Subcutaneous abdominal adipose tissue (tissue), 5 donors: ENCODE measurements at regions not wholly inside any gene's neighbourhood (a gene's known extent, or its start where the extent isn't known, plus 50 kb on each side); places are given as distances from the start of the nearest gene placed in this dataset.
A peak's percentile ranks its signal among the peaks of the same experiment; 100 is the strongest.

ENCODE experiments used
- H3K27ac ChIP-seq: one replicate; pipeline ENCODE4 v1.7.0; 2013; ENCODE audit warnings: low read depth, mild to moderate bottlenecking, inconsistent platforms, low read length, moderate library complexity
- H3K27me3 ChIP-seq, 5 donors: one replicate each; pipeline ENCODE4 v1.7.0; 2013; ENCODE audit warnings: low read length in 5 of 5, inconsistent platforms in 1 of 5; ENCODE audit not compliant: control insufficient read depth in 5 of 5, insufficient read depth in 4 of 5
- H3K36me3 ChIP-seq, 5 donors: one replicate each; pipeline ENCODE4 v1.7.0; 2013; ENCODE audit warnings: low read length in 5 of 5; ENCODE audit not compliant: control insufficient read depth in 5 of 5, insufficient read depth in 5 of 5
- H3K4me1 ChIP-seq, 5 donors: one replicate each; pipeline ENCODE4 v1.7.0; 2013; ENCODE audit warnings: low read length in 5 of 5, mild to moderate bottlenecking in 3 of 5, moderate library complexity in 1 of 5; ENCODE audit not compliant: control insufficient read depth in 5 of 5, insufficient read depth in 5 of 5
- H3K4me3 ChIP-seq, 5 donors: one replicate each; pipeline ENCODE4 v1.7.0; 2013; ENCODE audit warnings: low read length in 5 of 5, low read depth in 1 of 5
- H3K9ac ChIP-seq, 5 donors: one replicate each; pipeline ENCODE4 v1.7.0; 2013; ENCODE audit warnings: low read length in 5 of 5, mild to moderate bottlenecking in 4 of 5, moderate library complexity in 3 of 5
- H3K9me3 ChIP-seq, 5 donors: one replicate each; pipeline ENCODE4 v1.7.0; 2013; ENCODE audit warnings: low read length in 5 of 5; ENCODE audit not compliant: control insufficient read depth in 5 of 5
- donor health status: healthy.
- donor health status: healthy.
- donor health status: healthy.
- donor health status: healthy.
- donor health status: healthy.

DNA sequence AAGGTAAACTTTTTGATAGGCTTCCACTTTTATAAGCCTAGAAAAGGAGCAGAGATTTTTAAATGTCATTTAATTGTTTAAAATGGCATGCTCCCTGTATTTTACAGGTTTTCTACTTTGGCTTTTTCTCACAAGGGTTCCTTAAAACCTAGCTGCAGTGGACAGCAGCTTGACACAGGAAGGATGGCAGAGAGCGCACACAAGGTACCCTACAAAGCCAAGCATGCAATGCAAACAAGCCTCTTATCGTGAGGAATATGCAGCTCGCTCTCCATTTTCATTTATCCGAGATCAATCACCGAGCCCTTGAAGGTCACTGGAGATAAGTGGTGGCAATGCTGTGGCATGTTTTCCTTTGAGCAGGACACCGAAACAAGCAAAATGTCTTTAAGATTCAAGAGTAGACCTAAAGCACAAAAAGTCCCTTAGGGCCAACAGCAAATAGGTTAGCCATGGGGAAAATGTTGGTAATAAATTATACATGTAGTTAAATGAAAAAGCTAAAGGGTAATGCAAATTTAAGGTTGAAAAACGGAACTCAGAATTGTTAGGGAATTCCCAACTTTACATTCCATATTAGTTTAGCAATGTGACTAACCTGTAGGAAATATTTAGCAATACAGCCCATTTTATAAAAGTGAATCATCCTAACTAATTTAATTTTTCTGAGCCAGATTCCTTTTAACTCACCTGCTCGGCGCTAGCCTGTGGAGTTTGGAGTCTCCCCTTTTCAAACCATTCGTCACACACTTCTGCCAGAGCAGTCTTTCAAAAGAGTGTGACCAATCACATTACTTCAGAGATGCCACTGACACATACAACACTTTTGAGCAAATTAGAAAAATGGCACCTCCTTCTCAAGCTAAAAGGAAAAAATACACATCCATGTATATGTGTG is 337.9 kb upstream of the PKDCC start:
- no peaks in the 10 kb centered on the region for H3K36me3 ChIP-seq
- no peaks in the 10 kb centered on the region for H3K9me3 ChIP-seq
- H3K27ac ChIP-seq = no peak overlapping the region
- H3K4me3 ChIP-seq = no peak overlapping the region
- H3K4me1 ChIP-seq = peaks cover 0 to 7% (median 0%) of the 10 kb centered on the region in 5 donors
- no peak overlapping the region for H3K9ac ChIP-seq
- H3K27me3 ChIP-seq = no peaks in the 10 kb centered on the region

DNA sequence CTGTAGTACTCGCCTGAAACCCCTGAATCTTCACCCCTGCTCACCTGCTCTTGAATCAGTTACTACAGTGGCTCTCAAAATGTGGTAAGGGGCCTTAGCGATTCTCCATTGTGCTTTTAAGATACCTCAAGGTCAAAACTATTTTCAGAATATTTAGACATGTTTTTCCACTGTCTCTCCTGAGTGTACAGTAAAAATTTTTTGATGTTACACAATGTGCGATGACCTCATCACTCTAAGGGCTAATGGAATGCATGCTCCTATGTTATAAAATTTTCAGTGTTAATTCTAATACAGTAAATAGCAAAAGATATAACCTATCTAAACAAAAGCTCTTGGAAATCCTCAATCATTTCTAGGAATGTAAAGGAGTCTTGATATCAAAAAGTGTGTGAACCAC is 336.9 kb upstream of the PKDCC start:
- H3K36me3 ChIP-seq = no peaks in the 10 kb centered on the region
- no peaks in the 10 kb centered on the region for H3K9me3 ChIP-seq
- H3K9ac ChIP-seq = no peak overlapping the region
- H3K4me3 ChIP-seq = no peak overlapping the region
- H3K27me3 ChIP-seq = no peaks in the 10 kb centered on the region
- H3K27ac ChIP-seq = no peak overlapping the region
- peaks cover 0 to 7% (median 3%) of the 10 kb centered on the region in 5 donors for H3K4me1 ChIP-seq

DNA sequence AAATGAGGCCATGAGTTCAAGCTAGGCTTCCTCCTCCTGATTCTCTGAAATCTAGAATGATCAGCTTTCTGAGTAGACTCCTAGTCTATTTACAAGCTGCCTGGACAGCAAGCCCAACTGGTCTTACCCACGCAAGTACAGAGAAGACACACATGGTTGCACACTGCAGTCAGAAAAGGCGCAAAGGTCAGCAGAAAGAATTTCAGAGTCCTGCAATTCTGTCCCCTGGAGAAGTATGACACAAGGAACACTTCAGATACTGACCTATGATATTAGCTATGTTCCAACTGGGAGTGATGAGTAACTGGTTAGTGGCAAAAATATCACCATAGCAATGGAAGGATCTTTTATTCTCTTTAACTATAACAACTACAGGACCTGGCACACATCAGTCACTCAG is 336.1 kb upstream of the PKDCC start:
- Histone ChIP-seq H3K9me3 (no peaks in the 10 kb centered on the region), H3K4me3 (no peak overlapping the region), H3K27me3 (no peaks in the 10 kb centered on the region), H3K4me1 (peaks cover 0 to 7% (median 4%) of the 10 kb centered on the region in 5 donors), H3K36me3 (no peaks in the 10 kb centered on the region), H3K9ac (no peak overlapping the region), H3K27ac (no peak overlapping the region)

DNA sequence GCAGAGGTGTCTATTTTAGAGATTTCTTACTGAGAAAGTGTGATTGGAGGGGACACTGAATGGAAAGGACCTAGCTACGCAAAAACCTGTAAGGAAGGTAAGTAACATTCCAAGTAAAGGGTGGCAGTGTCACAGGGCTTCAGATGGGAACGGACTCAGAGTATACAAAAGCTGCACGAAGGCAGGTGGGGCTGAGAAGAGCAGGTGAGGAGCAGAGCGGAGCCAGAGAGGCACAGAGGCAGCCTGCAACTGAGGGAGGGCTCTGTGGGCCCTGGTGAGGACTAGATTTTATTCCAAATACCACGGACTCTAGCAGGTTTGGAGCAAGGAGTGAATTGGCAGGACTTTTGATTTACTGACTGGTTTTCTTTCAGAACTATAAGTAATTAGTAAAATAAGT is 331.3 kb upstream of the PKDCC start:
- no peak overlapping the region for H3K9ac ChIP-seq

DNA sequence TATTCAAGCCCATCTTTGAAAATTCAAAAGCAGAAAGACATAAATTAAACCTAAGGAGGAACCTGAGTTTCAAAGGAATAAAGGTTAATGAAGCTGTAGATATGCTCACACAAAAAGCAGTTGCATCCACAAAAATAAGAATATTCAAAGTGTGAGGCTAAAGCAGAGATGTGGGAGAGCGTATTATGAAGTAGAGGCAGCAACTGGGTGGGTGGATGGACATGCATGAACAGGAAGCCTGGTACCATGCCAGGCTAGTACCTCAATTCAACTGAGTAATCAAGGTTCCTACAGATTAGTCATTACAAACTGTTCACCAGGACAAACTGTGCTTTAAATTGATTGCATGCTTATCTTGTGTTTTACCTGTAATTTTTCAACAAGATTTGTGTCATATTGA is 330.0 kb upstream of the PKDCC start:
- H3K4me3 ChIP-seq = no peak overlapping the region
- no peak overlapping the region for H3K9ac ChIP-seq
- H3K36me3 ChIP-seq = no peaks in the 10 kb centered on the region
- H3K9me3 ChIP-seq = no peaks in the 10 kb centered on the region
- no peak overlapping the region for H3K27ac ChIP-seq
- no peaks in the 10 kb centered on the region for H3K27me3 ChIP-seq
- H3K4me1 ChIP-seq = peaks cover 0 to 9% (median 7%) of the 10 kb centered on the region in 5 donors

More for the DNA sequence above, 331.3 kb upstream of the PKDCC start:
- Histone ChIP-seq H3K27ac (no peak overlapping the region), H3K9me3 (no peaks in the 10 kb centered on the region), H3K36me3 (no peaks in the 10 kb centered on the region), H3K27me3 (no peaks in the 10 kb centered on the region), H3K4me1 (peaks cover 0 to 9% (median 7%) of the 10 kb centered on the region in 5 donors), H3K4me3 (no peak overlapping the region)

DNA sequence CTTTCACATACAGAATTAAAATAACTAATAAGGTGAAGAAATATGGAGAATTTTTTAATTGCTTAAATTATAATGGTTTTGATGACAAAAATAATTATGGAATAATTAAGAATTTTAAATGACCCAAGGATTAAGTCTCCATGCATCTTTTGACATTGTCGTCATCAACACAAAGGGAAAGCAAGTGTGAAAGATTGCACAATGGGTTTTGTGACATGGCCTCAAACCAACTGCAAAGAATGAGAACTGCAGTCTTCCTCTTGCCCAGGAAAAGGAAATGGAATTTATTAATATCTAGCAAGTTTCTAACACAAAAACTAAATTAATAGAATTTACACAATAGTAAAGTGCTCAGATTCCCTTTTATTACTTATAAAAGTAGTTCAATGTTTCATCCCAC is 329.1 kb upstream of the PKDCC start:
- no peaks in the 10 kb centered on the region for H3K36me3 ChIP-seq
- H3K27ac ChIP-seq = no peak overlapping the region

DNA sequence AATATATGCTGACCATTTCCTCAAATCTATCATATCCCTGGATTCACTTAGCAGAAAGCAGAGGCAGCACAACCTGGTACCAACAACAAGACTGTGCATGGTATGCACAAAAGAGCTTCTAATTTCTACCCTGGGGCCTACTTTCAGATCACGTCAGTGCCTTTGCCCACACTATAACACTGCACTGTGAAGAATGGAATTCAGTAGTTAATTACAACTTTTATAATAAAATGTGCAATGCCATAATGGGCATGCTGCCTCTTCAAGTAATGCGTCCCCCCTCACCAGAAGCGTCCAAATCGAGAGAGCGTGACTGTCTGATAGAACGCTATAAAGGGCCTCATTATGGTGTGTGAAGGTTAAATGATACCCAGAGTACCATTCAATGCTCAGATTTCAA is 328.1 kb upstream of the PKDCC start:
- Histone ChIP-seq H3K36me3 (no peaks in the 10 kb centered on the region), H3K4me1 (peaks cover 0 to 9% (median 7%) of the 10 kb centered on the region in 5 donors), H3K27ac (no peak overlapping the region), H3K9me3 (no peaks in the 10 kb centered on the region), H3K9ac (no peak overlapping the region), H3K4me3 (peak overlapping the region in 1 of 5 donors; percentile 6), H3K27me3 (no peaks in the 10 kb centered on the region)

More for the DNA sequence above, 329.1 kb upstream of the PKDCC start:
- Histone ChIP-seq H3K4me1 (peaks cover 0 to 9% (median 7%) of the 10 kb centered on the region in 5 donors), H3K9me3 (no peaks in the 10 kb centered on the region), H3K4me3 (no peak overlapping the region), H3K27me3 (no peaks in the 10 kb centered on the region), H3K9ac (no peak overlapping the region)

DNA sequence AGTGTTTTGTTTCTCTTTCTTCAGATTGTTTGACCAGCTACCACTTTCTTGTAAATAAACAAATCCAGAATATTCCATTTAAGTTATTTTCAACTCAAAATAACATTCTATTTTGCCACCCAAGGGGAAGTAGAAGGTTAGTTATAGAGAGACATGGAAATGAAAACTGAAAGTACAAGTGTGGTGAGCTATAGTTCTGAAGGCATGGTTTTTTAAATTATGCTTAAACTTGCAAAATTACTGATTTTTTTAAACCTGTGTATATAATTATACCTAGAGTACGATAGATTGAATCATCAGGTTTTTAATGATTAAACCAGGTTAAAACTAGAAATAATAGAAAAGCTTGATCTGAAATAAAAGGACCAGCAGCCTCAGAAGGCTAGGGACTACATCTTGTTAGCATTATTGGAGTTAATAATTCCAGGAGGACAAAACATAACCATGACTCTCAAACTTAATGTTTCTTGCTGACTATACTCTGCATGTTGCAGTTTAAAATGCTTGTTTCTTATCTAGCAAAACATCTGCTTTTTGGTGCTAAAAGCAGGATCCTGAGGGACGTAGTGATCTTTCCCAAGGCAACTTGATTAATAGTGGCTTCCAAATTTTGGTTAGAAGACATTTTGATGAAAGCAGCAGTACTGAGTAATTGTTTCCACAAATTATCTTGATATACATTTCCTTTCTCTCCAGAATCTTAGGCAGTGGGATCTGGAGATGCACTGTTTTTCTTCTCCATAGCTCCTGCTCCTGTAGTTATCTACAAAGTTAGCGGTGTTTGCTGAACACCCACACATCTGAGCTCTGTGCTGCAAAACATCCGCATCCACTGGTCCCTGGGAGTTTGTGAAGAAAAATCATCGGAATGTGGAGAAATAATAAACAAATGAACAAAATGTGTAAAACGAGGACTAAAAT is 327.2 kb upstream of the PKDCC start:
- H3K36me3 ChIP-seq = no peaks in the 10 kb centered on the region
- H3K4me3 ChIP-seq = peak overlapping the region in 4 of 5 donors; percentile 3 to 33 (median 15)
- no peaks in the 10 kb centered on the region for H3K27me3 ChIP-seq
- H3K9ac ChIP-seq = no peak overlapping the region
- H3K4me1 ChIP-seq = peaks cover 0 to 9% (median 7%) of the 10 kb centered on the region in 5 donors
- peak overlapping the region; percentile 6 for H3K27ac ChIP-seq
- H3K9me3 ChIP-seq = no peaks in the 10 kb centered on the region

DNA sequence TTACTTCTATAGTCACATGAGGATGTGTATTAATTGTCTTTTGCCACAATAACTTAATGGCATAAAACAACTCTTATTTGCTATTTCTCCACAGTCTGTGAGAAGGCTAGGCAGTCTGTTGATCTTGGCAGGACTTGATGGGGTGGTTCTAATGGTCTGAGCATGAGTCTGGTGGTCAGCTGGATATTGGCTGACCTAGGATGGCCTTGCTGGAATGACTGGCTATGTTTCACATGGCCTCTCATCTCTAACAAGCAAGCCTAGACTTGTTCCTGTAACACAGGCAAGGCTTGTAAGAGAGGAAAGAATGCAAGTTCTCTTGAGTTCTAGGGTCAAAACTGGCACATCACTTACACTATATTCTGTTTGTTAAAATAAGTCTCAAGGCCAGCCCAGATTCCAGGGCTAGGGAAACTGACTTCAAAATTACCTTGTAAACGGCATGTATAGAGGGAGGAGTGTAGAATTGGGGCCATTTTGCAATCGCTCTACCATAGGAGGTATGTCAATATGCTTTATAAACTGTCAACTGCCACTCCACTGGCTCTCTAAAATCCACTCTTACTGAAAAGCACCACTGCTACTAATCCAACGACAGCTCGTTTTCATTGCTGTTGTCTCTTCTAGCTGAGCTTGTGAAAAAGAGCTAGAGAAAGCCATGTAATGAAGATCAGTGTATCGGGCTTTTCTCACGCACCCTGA is 325.0 kb upstream of the PKDCC start:
- H3K4me1 ChIP-seq = peaks cover 0 to 9% (median 7%) of the 10 kb centered on the region in 5 donors
- no peaks in the 10 kb centered on the region for H3K36me3 ChIP-seq
- no peaks in the 10 kb centered on the region for H3K9me3 ChIP-seq
- H3K4me3 ChIP-seq = no peak overlapping the region
- no peak overlapping the region for H3K27ac ChIP-seq
- no peaks in the 10 kb centered on the region for H3K27me3 ChIP-seq
- H3K9ac ChIP-seq = no peak overlapping the region
